Duodenal mucosa (tissue), 2 donors: ENCODE measurements at regions not wholly inside any gene's neighbourhood (a gene's known extent, or its start where the extent isn't known, plus 50 kb on each side); places are given as distances from the start of the nearest gene placed in this dataset.

Experiments used
- H3K27ac ChIP-seq: one replicate; pipeline ENCODE4 v1.7.0; 2013; ENCODE audit warnings: low read depth, low read length
- H3K27me3 ChIP-seq, 2 donors: one replicate each; pipeline ENCODE4 v1.7.0; 2013; ENCODE audit warnings: low read length in 2 of 2, control low read depth in 1 of 2; ENCODE audit not compliant: insufficient read depth in 2 of 2, control insufficient read depth in 1 of 2
- H3K36me3 ChIP-seq, 2 donors: one replicate each; pipeline ENCODE4 v1.7.0; 2013; ENCODE audit warnings: low read length in 2 of 2, control low read depth in 1 of 2; ENCODE audit not compliant: insufficient read depth in 2 of 2, control insufficient read depth in 1 of 2
- H3K4me1 ChIP-seq, 2 donors: one replicate each; pipeline ENCODE4 v1.7.0; 2013; ENCODE audit warnings: low read length in 2 of 2, control low read depth in 1 of 2; ENCODE audit not compliant: insufficient read depth in 2 of 2, control insufficient read depth in 1 of 2
- H3K4me3 ChIP-seq, 2 donors: one replicate each; pipeline ENCODE4 v1.7.0; 2013; ENCODE audit warnings: low read length in 2 of 2, low read depth in 1 of 2
- H3K9ac ChIP-seq, 2 donors: one replicate each; pipeline ENCODE4 v1.7.0; 2013; ENCODE audit warnings: low read length in 2 of 2, low read depth in 1 of 2
- H3K9me3 ChIP-seq, 2 donors: one replicate each; pipeline ENCODE4 v1.7.0; 2013; ENCODE audit warnings: low read length in 2 of 2, control low read depth in 1 of 2; ENCODE audit not compliant: control insufficient read depth in 1 of 2

GRCh38 chr1:115204513-115204912 lies 115.2 kb upstream of the TSPAN2 start:
- no peaks in the 10 kb centered on the region for H3K9me3 ChIP-seq

GRCh38 chr1:115203287-115203686 lies 114.0 kb upstream of the TSPAN2 start:
- Histone ChIP-seq H3K9ac (no peak overlapping the region), H3K27ac (no peak overlapping the region), H3K27me3 (no peaks in the 10 kb centered on the region), H3K4me3 (no peak overlapping the region), H3K9me3 (no peaks in the 10 kb centered on the region), H3K36me3 (no peaks in the 10 kb centered on the region), H3K4me1 (no peaks in the 10 kb centered on the region)

More at GRCh38 chr1:115204513-115204912, 115.2 kb upstream of the TSPAN2 start:
- H3K27me3 ChIP-seq, result no peaks in the 10 kb centered on the region
- H3K4me3 ChIP-seq, result no peak overlapping the region
- H3K27ac ChIP-seq, result no peak overlapping the region
- no peaks in the 10 kb centered on the region for H3K4me1 ChIP-seq
- no peaks in the 10 kb centered on the region for H3K36me3 ChIP-seq
- no peak overlapping the region for H3K9ac ChIP-seq

GRCh38 chr1:115201598-115201997 lies 112.3 kb upstream of the TSPAN2 start:
- Histone ChIP-seq H3K9ac (no peak overlapping the region), H3K27me3 (no peaks in the 10 kb centered on the region), H3K27ac (no peak overlapping the region), H3K36me3 (no peaks in the 10 kb centered on the region), H3K4me3 (no peak overlapping the region), H3K4me1 (no peaks in the 10 kb centered on the region), H3K9me3 (no peaks in the 10 kb centered on the region)

DNA sequence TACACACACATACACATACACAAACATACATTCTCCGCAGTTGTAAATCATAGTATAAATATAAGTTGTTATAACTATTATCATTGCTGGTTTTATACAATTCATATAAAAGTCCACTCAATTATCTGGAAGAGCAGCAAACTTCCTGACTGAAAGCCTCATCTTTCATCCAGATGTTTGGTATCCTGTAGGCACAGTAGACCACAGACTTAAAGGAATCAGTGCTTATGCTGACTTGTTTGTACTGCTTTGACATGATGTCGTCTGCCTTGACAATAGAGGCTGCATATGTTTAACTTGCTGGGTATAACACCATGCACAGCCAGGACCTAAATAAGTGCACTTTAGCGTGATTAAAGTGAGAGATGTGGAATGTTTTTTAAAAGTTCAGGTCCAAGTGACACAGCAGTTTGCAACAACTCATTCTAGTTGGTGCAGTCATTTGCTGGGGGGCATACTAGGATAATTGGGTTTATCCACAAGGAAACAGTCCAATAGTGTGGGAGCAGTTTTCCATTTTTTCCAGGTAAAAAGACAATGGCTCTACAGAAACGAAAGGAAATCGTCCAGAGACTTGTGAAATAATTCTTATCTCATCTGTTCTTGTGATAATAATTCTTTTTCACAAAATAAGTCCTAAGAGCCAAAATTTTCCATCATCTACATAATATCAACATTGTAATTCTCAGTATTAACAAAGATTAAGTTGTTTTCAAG lies 110.3 kb upstream of the TSPAN2 start:
- Histone ChIP-seq H3K4me1 (no peaks in the 10 kb centered on the region), H3K27me3 (no peaks in the 10 kb centered on the region), H3K4me3 (no peak overlapping the region), H3K36me3 (no peaks in the 10 kb centered on the region), H3K9me3 (no peaks in the 10 kb centered on the region), H3K27ac (no peak overlapping the region), H3K9ac (no peak overlapping the region)

DNA sequence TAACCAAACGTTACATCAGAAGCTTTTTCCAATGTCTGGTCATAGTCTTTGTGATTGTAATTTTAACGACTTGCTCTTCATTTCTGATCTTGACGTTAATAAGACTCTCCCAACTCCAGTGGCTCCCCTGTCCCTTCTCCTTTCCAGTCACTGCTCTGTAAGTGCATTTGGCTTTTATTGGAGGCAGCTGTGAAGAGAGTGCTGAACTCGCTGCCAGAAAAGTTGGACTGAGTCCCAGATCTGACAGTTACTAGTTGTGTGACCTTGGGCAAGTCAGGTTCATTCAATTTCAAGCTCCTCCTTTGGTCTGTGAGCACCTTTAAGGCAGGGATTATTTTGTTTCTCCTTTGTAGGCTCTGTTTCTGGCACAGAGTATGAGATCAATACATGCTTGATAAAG lies 109.6 kb upstream of the TSPAN2 start:
- no peaks in the 10 kb centered on the region for H3K4me1 ChIP-seq
- H3K27me3 ChIP-seq, result peaks cover 0 to 2% of the 10 kb centered on the region in 2 donors
- no peak overlapping the region for H3K4me3 ChIP-seq
- H3K36me3 ChIP-seq, result no peaks in the 10 kb centered on the region
- no peak overlapping the region for H3K9ac ChIP-seq
- no peak overlapping the region for H3K27ac ChIP-seq
- no peaks in the 10 kb centered on the region for H3K9me3 ChIP-seq

DNA sequence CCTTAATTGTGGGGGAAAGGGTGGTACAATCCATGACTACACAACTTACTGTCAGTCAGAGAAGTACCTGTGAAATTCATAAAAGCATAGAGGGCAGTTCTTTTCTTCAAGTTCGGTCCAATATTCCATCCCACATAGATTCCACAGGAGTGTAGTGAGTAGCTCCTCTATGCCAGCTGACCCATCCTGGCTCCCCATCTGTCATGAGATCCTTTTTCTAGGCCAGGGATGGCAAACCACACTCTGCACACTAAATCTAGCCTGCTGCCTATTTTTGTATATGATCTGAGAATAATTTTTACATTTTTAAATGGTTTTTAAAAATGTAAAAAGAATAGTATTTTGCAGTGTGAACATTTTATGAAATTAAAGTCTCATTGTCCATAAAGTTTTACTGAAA lies 107.0 kb upstream of the TSPAN2 start:
- H3K27me3 ChIP-seq, result peaks cover 0 to 3% of the 10 kb centered on the region in 2 donors
- H3K27ac ChIP-seq, result no peak overlapping the region
- no peak overlapping the region for H3K4me3 ChIP-seq
- H3K36me3 ChIP-seq, result no peaks in the 10 kb centered on the region
- H3K9ac ChIP-seq, result no peak overlapping the region
- no peaks in the 10 kb centered on the region for H3K9me3 ChIP-seq
- no peaks in the 10 kb centered on the region for H3K4me1 ChIP-seq

DNA sequence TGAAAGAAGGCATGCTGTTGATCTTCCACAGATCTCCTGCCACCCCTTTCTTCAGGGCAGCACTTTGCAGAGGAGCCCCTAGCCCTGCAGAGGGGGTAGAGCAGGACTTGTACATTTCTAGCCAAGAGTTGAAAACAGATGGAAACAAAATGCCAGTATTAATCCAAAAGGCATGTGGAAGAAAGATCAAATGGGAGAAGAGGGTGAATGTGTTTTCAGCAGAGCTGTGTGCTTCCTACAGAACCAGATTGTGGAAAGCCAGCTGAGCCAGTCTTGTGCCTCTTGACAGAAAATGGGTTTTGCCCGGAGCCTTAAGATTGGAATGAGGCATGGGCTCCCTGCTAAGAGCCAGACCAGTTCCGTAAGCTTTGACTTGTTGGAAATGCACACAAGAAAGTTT lies 105.2 kb upstream of the TSPAN2 start:
- H3K36me3 ChIP-seq, result no peaks in the 10 kb centered on the region

DNA sequence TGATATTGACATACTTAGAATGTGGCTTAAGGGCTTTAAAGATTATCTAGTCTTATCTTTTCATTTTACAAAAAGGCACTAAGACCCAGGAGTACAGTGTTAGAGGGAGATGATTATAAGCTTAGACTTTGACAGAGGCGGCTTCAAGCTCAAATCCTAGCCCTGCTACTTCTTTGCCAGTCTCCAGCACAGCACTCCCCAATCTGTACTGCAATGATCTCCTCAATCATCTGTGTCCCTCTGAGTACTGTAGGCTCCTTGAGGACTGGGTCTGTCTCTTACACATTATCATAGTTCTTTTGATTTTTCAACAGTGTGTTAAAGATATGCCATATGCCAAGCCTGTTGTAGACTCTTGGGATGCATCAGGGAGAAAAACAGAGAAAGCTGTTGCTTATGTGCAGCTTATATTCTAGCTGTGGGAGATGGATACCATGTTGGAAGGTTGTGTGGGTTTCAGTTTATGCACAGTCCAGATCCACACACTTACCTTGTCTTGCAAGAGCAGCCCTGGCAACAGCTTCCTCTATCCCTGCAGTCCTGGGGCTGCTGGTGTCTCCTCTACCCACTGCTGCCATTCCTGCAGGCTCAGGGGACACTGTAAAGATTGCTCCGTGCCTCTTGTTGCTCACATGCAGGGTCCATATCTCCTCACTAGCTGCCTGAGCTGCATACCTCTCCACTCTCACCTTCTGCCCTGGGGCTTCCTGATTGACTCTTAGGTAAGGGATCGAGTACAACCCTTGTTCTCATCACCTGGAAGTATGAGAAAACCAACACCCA lies 103.9 kb upstream of the TSPAN2 start:
- H3K4me3 ChIP-seq, result no peak overlapping the region
- no peaks in the 10 kb centered on the region for H3K9me3 ChIP-seq
- H3K4me1 ChIP-seq, result no peaks in the 10 kb centered on the region

More for the DNA sequence above, 105.2 kb upstream of the TSPAN2 start:
- Histone ChIP-seq H3K9me3 (no peaks in the 10 kb centered on the region), H3K27ac (no peak overlapping the region), H3K4me1 (no peaks in the 10 kb centered on the region), H3K4me3 (no peak overlapping the region), H3K27me3 (peaks cover 0 to 3% of the 10 kb centered on the region in 2 donors), H3K9ac (no peak overlapping the region)

GRCh38 chr1:115192200-115192767 lies 103.0 kb upstream of the TSPAN2 start:
- Histone ChIP-seq H3K4me3 (no peak overlapping the region), H3K27me3 (peaks cover 0 to 3% of the 10 kb centered on the region in 2 donors), H3K36me3 (no peaks in the 10 kb centered on the region), H3K9me3 (no peaks in the 10 kb centered on the region), H3K9ac (no peak overlapping the region), H3K27ac (no peak overlapping the region), H3K4me1 (no peaks in the 10 kb centered on the region)

More for the DNA sequence above, 103.9 kb upstream of the TSPAN2 start:
- Histone ChIP-seq H3K9ac (no peak overlapping the region), H3K36me3 (no peaks in the 10 kb centered on the region), H3K27ac (no peak overlapping the region), H3K27me3 (peaks cover 0 to 3% of the 10 kb centered on the region in 2 donors)

GRCh38 chr1:115191691-115192090 lies 102.4 kb upstream of the TSPAN2 start:
- Histone ChIP-seq H3K36me3 (no peaks in the 10 kb centered on the region), H3K27ac (no peak overlapping the region), H3K9ac (no peak overlapping the region), H3K4me1 (no peaks in the 10 kb centered on the region), H3K27me3 (peaks cover 0 to 3% of the 10 kb centered on the region in 2 donors), H3K4me3 (no peak overlapping the region), H3K9me3 (no peaks in the 10 kb centered on the region)
